ENCODE measurements at regions not wholly inside any gene's neighbourhood (a gene's known extent, or its start where the extent isn't known, plus 50 kb on each side); places are given as distances from the start of the nearest gene placed in this dataset.

GRCh38 chr13:91086936-91087716 is 260.4 kb upstream of the MIR17HG start:
- no peak for DNase-seq (ENCODE audit: low spot score)

- no peak for DNase-seq (ENCODE audit: low spot score)
These were observed 250.2 kb upstream of the MIR17HG start for GRCh38 chr13:91097269-91097668.

- no peak for DNase-seq (ENCODE audit: low spot score)
These were observed 247.6 kb upstream of the MIR17HG start for GRCh38 chr13:91099877-91100276.

- DNase-seq (ENCODE audit: low spot score): no peak
These were observed 246.5 kb upstream of the MIR17HG start for GRCh38 chr13:91100944-91101343.

GRCh38 chr13:91101381-91101780 is 246.1 kb upstream of the MIR17HG start:
- no peak for DNase-seq (ENCODE audit: low spot score)

- DNase-seq (ENCODE audit: low spot score): no peak
These were observed 242.2 kb upstream of the MIR17HG start for GRCh38 chr13:91105270-91105669.

- no peak for DNase-seq (ENCODE audit: low spot score)
These were observed 240.9 kb upstream of the MIR17HG start for GRCh38 chr13:91106565-91106964.

GRCh38 chr13:91108315-91108714 is 239.2 kb upstream of the MIR17HG start:
- DNase-seq (ENCODE audit: low spot score): no peak

- no peak for DNase-seq (ENCODE audit: low spot score)
These were observed 235.8 kb upstream of the MIR17HG start for GRCh38 chr13:91111476-91112200.

- no peak for DNase-seq (ENCODE audit: low spot score)
These were observed 235.1 kb upstream of the MIR17HG start for GRCh38 chr13:91112201-91112923.

GRCh38 chr13:91112924-91113277 is 234.6 kb upstream of the MIR17HG start:
- no peak for DNase-seq (ENCODE audit: low spot score)

GRCh38 chr13:91115776-91116175 is 231.7 kb upstream of the MIR17HG start:
- DNase-seq (ENCODE audit: low spot score): no peak

GRCh38 chr13:91117351-91117750 is 230.1 kb upstream of the MIR17HG start:
- DNase-seq (ENCODE audit: low spot score): no peak

- no peak for DNase-seq (ENCODE audit: low spot score)
These were observed 227.8 kb upstream of the MIR17HG start for GRCh38 chr13:91119643-91120042.

- DNase-seq (ENCODE audit: low spot score): no peak
These were observed 224.7 kb upstream of the MIR17HG start for GRCh38 chr13:91122766-91123165.

GRCh38 chr13:91123456-91124127 is 223.9 kb upstream of the MIR17HG start:
- no peak for DNase-seq (ENCODE audit: low spot score)

- DNase-seq (ENCODE audit: low spot score): no peak
These were observed 220.7 kb upstream of the MIR17HG start for GRCh38 chr13:91126806-91127205.

GRCh38 chr13:91127995-91128394 is 219.5 kb upstream of the MIR17HG start:
- DNase-seq (ENCODE audit: low spot score): no peak

GRCh38 chr13:91132381-91132780 is 215.1 kb upstream of the MIR17HG start:
- no peak for DNase-seq (ENCODE audit: low spot score)

- DNase-seq (ENCODE audit: low spot score): no peak
These were observed 214.7 kb upstream of the MIR17HG start for GRCh38 chr13:91132786-91133185.

- DNase-seq (ENCODE audit: low spot score): peak; percentile 79
These were observed 213.3 kb upstream of the MIR17HG start for GRCh38 chr13:91133941-91134802.
